ENCODE measurements at regions not wholly inside any gene's neighbourhood (a gene's known extent, or its start where the extent isn't known, plus 50 kb on each side); places are given as distances from the start of the nearest gene placed in this dataset.

DNA sequence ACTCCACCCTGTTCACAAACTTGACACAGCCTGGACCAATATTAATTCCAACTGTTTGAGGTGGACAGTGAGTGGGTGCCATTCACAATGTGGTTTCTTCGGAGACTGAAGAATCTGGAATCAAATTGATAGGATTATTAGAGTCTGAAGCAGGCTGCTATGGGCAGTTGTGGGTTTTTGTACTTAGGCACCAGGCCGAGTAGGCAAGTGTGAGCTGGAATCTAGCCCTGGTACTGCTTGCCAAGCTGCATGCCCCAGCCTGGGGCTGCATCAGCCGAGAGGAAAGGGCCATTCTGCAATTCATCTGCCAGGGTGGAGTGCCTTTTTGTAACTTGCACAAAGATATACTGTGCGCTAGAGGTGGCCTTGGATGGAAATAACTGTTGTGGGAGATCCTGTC is 654.7 kb upstream of the FANCL start:
- H3K4me3 ChIP-seq (ENCODE audit: control extremely low read depth in 1 of 5, extremely low read depth in 1 of 5, insufficient read depth in 1 of 5, low read depth in 2 of 5, low read length in 4 of 5) = no peak overlapping the region
- ChIA-PET CTCF (no interaction called here), POLR2A (no interaction called here)
- H3K79me2 ChIP-seq (ENCODE audit: control insufficient read depth, insufficient read depth, low read length) = no peaks in the 10 kb centered on the region
- DNase-seq (no peak), ATAC-seq (ENCODE audit: low read depth) (no peak)
- no peaks in the 10 kb centered on the region for H3K4me1 ChIP-seq (ENCODE audit: control insufficient read depth in 2 of 2, insufficient read depth in 2 of 2, low read length in 2 of 2)
- intact Hi-C loops (cut with micrococcal nuclease) = no loop called here
- no peak overlapping the region for H3K4me2 ChIP-seq (replicated peaks; ENCODE audit: low read depth, low read length, poor library complexity, severe bottlenecking)
- 85% methylated on average over 3 of the region's 4 CpGs for WGBS (ENCODE audit: insufficient coverage)
- peaks cover 0 to 12% (median 0%) of the 10 kb centered on the region in 4 experiments for H3K27me3 ChIP-seq (replicated peaks in 1 of 4; ENCODE audit: control extremely low read depth in 1 of 4, control insufficient read depth in 3 of 4, insufficient read depth in 4 of 4, low read length in 3 of 4)
- H2AFZ ChIP-seq (ENCODE audit: insufficient read depth, low read depth, low read length, poor library complexity, severe bottlenecking) = no peak overlapping the region
- no peaks in the 10 kb centered on the region for H3K36me3 ChIP-seq (replicated peaks in 1 of 2; ENCODE audit: control extremely low read depth in 1 of 2, control insufficient read depth in 1 of 2, extremely low read depth in 1 of 2, insufficient read depth in 2 of 2, low read length in 1 of 2)
- Mint-ChIP-seq H3K4me3 (no peak overlapping the region), H3K4me1 (no peaks in the 10 kb centered on the region), H3K27me3 (peaks cover 22% of the 10 kb centered on the region), H3K9me3 (ENCODE audit: insufficient read depth) (no peaks in the 10 kb centered on the region), H3K27ac (no peak overlapping the region)
- H3K27ac ChIP-seq (ENCODE audit: low read length in 2 of 2) = no peak overlapping the region
- no peaks in the 10 kb centered on the region for H3K9me3 ChIP-seq (ENCODE audit: control extremely low read depth in 1 of 3, control insufficient read depth in 2 of 3, insufficient read depth in 1 of 3, low read length in 2 of 3)
- H4K20me1 ChIP-seq (ENCODE audit: control insufficient read depth, insufficient read depth, low read length, poor library complexity, severe bottlenecking) = no peaks in the 10 kb centered on the region
- TF ChIP-seq CTCF (IDR thresholded peaks at IDR 0.05) = no peak
- no peak for TF ChIP-seq EZH2 (IDR thresholded peaks at IDR 0.05; ENCODE audit: borderline replicate concordance, insufficient read depth, low read depth, low read length, poor library complexity, severe bottlenecking)
- no peak overlapping the region for H3K9ac ChIP-seq (ENCODE audit: low read length)

- TF ChIP-seq CTCF (IDR thresholded peaks at IDR 0.05) = no peak
- no peak for TF ChIP-seq EZH2 (IDR thresholded peaks at IDR 0.05; ENCODE audit: borderline replicate concordance, insufficient read depth, low read depth, low read length, poor library complexity, severe bottlenecking)
- 91% methylated on average over 7 of the region's 14 CpGs for WGBS (ENCODE audit: insufficient coverage)
- ATAC-seq (ENCODE audit: low read depth) = no peak
These were observed 652.7 kb upstream of the FANCL start for GRCh38 chr2:58893656-58894351.

More at GRCh38 chr2:58893656-58894351, 652.7 kb upstream of the FANCL start:
- H3K27ac Mint-ChIP-seq = no peak overlapping the region
- no peaks in the 10 kb centered on the region for H3K36me3 ChIP-seq (replicated peaks in 1 of 2; ENCODE audit: control extremely low read depth in 1 of 2, control insufficient read depth in 1 of 2, extremely low read depth in 1 of 2, insufficient read depth in 2 of 2, low read length in 1 of 2)
- no peak overlapping the region for H3K4me3 ChIP-seq (ENCODE audit: control extremely low read depth in 1 of 5, extremely low read depth in 1 of 5, insufficient read depth in 1 of 5, low read depth in 2 of 5, low read length in 4 of 5)
- no peak overlapping the region for H3K4me3 Mint-ChIP-seq
- H3K4me2 ChIP-seq (replicated peaks; ENCODE audit: low read depth, low read length, poor library complexity, severe bottlenecking) = no peak overlapping the region
- peaks cover 0 to 7% (median 0%) of the 10 kb centered on the region in 4 experiments for H3K27me3 ChIP-seq (replicated peaks in 1 of 4; ENCODE audit: control extremely low read depth in 1 of 4, control insufficient read depth in 3 of 4, insufficient read depth in 4 of 4, low read length in 3 of 4)
- no peaks in the 10 kb centered on the region for H4K20me1 ChIP-seq (ENCODE audit: control insufficient read depth, insufficient read depth, low read length, poor library complexity, severe bottlenecking)
- DNase-seq = no peak
- peaks cover 13% of the 10 kb centered on the region for H3K27me3 Mint-ChIP-seq
- ChIA-PET CTCF (no interaction called here), POLR2A (no interaction called here)
- no peak overlapping the region for H2AFZ ChIP-seq (ENCODE audit: insufficient read depth, low read depth, low read length, poor library complexity, severe bottlenecking)
- no peaks in the 10 kb centered on the region for H3K9me3 Mint-ChIP-seq (ENCODE audit: insufficient read depth)
- no peak overlapping the region for H3K9ac ChIP-seq (ENCODE audit: low read length)
- intact Hi-C loops (cut with micrococcal nuclease) = no loop called here
- no peaks in the 10 kb centered on the region for H3K4me1 Mint-ChIP-seq
- no peak overlapping the region for H3K27ac ChIP-seq (ENCODE audit: low read length in 2 of 2)
- no peaks in the 10 kb centered on the region for H3K9me3 ChIP-seq (ENCODE audit: control extremely low read depth in 1 of 3, control insufficient read depth in 2 of 3, insufficient read depth in 1 of 3, low read length in 2 of 3)
- H3K4me1 ChIP-seq (ENCODE audit: control insufficient read depth in 2 of 2, insufficient read depth in 2 of 2, low read length in 2 of 2) = no peaks in the 10 kb centered on the region
- no peaks in the 10 kb centered on the region for H3K79me2 ChIP-seq (ENCODE audit: control insufficient read depth, insufficient read depth, low read length)
